ENCODE measurements at regions not wholly inside any gene's neighbourhood (a gene's known extent, or its start where the extent isn't known, plus 50 kb on each side); places are given as distances from the start of the nearest gene placed in this dataset.

DNA sequence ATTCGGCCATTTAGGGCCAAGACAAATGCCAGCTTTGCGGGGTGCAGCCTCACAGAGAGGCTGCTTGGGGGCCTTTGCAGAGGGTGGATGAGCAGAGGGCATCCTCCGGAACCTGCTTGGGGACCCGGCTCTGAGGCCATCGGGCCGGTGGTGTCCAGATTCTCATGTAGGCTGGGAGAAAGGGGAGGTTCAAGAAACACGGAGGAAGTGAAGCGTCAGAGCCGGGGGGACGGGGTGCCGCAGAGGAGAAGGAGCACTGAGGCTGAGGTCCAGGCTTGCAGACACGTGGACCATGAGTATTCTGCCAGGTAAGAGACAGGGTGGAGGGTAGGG is 150.7 kb upstream of the SHH start:
- in situ Hi-C loops (cut with HindIII; ENCODE audit: low pct_ligation_motif_present, low sequenced_read_pairs), result no loop called here
- TF ChIP-seq, protein P1, sequence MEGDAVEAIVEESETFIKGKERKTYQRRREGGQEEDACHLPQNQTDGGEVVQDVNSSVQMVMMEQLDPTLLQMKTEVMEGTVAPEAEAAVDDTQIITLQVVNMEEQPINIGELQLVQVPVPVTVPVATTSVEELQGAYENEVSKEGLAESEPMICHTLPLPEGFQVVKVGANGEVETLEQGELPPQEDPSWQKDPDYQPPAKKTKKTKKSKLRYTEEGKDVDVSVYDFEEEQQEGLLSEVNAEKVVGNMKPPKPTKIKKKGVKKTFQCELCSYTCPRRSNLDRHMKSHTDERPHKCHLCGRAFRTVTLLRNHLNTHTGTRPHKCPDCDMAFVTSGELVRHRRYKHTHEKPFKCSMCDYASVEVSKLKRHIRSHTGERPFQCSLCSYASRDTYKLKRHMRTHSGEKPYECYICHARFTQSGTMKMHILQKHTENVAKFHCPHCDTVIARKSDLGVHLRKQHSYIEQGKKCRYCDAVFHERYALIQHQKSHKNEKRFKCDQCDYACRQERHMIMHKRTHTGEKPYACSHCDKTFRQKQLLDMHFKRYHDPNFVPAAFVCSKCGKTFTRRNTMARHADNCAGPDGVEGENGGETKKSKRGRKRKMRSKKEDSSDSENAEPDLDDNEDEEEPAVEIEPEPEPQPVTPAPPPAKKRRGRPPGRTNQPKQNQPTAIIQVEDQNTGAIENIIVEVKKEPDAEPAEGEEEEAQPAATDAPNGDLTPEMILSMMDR (IDR thresholded peaks at IDR 0.05; ENCODE audit: low read depth, low read length, missing control alignments), result no peak
- Histone ChIP-seq H3K27me3 (replicated peaks) (no peaks in the 10 kb centered on the region), H3K4me3 (ENCODE audit: low read depth, low read length) (no peak overlapping the region), H3K27ac (no peak overlapping the region), H3K36me3 (replicated peaks) (no peaks in the 10 kb centered on the region)
- no peak for DNase-seq

DNA sequence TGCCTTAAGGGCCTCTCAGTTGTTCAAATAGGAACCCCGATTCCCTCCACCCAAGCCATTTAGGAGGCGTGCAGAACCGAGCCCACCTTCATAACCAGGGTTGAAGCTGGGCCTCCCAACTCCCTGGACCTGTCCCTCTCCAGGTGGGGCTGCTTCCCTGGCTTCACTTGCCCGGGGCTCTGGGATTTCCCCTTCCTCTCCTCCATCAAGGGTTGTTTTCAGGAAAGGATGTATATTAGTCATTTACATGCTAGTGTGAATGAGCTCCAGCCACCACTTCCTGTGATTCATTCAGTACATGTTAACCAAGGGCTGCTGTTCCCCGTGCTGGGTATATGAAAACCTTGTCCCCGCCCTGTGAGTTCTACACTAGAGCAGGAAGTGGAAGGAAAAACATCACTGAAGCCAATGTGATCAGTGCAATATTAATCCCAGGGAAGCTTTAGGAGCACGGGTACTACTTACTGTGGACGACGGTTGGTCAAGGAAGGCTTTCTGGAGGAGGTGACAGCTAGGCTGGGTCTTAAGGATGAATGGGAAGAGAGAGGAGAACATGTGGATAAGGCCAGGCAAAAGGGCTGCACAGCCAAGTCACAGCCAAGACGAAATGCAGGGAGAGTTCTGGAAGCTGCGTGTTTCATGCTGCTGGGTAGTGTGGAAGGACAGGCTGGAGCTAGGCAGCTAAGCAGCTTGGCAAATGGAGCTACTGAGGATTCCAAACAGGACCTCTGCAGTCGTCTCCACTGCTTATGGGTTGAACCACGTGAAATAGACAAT is 150.1 kb upstream of the SHH start:
- Histone ChIP-seq H3K27ac (peak overlapping the region; percentile 59), H3K36me3 (replicated peaks) (no peaks in the 10 kb centered on the region), H3K4me3 (ENCODE audit: low read depth, low read length) (no peak overlapping the region), H3K27me3 (replicated peaks) (no peaks in the 10 kb centered on the region)
- TF ChIP-seq, protein P1 (IDR thresholded peaks at IDR 0.05; ENCODE audit: low read depth, low read length, missing control alignments), result no peak
- in situ Hi-C loops (cut with HindIII; ENCODE audit: low pct_ligation_motif_present, low sequenced_read_pairs), result no loop called here
- DNase-seq, result peak; percentile 85

DNA sequence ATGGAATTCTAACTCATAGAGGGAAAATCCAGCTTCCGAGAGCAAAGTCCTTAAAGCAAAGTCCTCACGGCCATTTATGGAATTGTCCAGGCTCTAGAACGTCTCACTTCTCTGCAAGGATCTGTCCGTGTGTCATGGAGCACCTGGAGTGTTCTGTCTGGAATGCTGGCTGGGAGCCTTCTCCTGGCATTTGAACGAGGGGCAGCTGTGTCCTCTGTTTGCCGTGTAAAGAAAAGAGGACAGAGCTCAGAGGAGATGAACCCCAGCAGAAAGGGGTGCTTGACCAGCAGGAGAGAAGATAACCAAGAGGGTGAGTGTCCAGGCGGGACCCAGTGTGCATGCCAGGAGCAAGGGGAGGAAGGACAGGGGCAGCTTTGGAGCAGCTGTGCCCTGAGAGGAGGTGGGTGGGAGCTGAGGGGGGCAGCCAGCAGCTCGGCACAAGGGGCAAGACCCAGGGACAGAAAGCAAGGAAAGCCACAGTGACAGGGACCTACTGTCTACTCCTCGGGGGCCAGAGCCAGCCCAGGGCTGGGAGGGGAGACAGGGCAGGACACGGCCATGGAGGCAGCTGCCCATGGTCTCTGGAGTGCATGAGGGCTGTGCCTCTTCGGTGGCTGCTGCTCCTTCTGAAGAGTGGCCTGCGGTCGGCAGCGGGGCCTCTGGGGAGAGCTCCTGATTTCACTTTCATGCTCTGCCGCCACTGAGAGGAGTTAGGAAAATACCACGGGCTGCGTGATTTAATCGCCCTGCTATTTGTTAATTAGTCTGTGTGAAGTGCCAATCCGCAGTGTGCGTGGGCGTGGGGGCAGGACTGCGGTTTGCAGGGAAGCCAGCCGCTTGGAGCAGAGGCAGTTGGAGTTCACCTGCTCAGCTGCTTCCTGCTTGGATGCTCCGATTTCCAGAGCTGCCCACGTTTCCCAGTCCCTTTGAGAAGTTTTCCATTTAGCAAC is 149.3 kb upstream of the SHH start:
- DNase-seq, result peak; percentile 60

DNA sequence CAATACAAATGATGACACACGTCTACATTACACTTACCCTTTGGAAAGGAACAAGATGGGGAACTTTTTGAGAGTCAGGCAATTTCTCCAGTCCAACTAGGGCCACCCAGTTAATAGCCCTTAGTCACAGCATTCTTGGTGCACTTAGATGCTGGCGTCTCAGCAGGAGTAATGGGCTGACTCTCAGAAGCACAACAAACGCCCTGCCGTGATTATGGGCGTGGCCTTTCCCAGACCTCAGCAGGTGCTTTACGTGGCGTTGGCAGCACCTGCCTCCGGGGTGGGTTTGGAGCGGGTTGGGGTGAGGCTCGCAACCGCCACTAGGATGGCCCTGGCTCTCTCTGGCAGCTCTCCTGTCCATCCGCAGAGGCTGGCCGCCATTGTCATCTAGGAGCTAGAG is 147.6 kb upstream of the SHH start:
- no peaks in the 10 kb centered on the region for H3K36me3 ChIP-seq (replicated peaks)
- in situ Hi-C loops (cut with HindIII; ENCODE audit: low pct_ligation_motif_present, low sequenced_read_pairs), result no loop called here
- TF ChIP-seq, protein P1 (IDR thresholded peaks at IDR 0.05; ENCODE audit: low read depth, low read length, missing control alignments), result no peak

More for the DNA sequence above, 149.3 kb upstream of the SHH start:
- H3K4me3 ChIP-seq (ENCODE audit: low read depth, low read length), result no peak overlapping the region
- no peaks in the 10 kb centered on the region for H3K27me3 ChIP-seq (replicated peaks)
- TF ChIP-seq, protein P1 (IDR thresholded peaks at IDR 0.05; ENCODE audit: low read depth, low read length, missing control alignments), result no peak
- H3K36me3 ChIP-seq (replicated peaks), result no peaks in the 10 kb centered on the region
- in situ Hi-C loops (cut with HindIII; ENCODE audit: low pct_ligation_motif_present, low sequenced_read_pairs), result no loop called here
- peak overlapping the region; percentile 59 for H3K27ac ChIP-seq

DNA sequence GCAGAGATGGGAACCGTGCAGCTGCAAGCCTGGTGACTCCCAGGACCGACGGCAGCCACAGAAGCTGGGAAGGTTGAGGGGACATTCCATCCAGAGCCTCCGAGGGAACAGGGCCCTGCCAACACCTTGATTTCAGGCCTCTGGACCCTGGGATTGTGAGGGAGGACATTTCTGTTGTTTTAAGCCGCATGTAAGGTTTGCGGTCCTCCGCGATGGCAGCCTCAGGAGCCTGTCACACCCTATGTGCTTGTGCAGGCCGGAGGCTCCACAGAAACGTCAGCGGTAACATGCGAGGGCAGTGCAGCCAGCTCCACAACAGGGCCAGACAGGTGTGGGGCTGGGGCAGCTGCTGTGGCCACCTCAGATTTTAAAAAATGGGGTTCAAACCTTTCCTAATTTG is 144.7 kb upstream of the SHH start:
- Histone ChIP-seq H3K36me3 (replicated peaks) (no peaks in the 10 kb centered on the region), H3K4me3 (ENCODE audit: low read depth, low read length) (no peak overlapping the region), H3K27me3 (replicated peaks) (no peaks in the 10 kb centered on the region), H3K27ac (no peak overlapping the region)
- in situ Hi-C loops (cut with HindIII; ENCODE audit: low pct_ligation_motif_present, low sequenced_read_pairs), result no loop called here
- TF ChIP-seq, protein P1 (IDR thresholded peaks at IDR 0.05; ENCODE audit: low read depth, low read length, missing control alignments), result no peak
- no peak for DNase-seq

More for the DNA sequence above, 147.6 kb upstream of the SHH start:
- Histone ChIP-seq H3K27ac (no peak overlapping the region), H3K4me3 (ENCODE audit: low read depth, low read length) (no peak overlapping the region), H3K27me3 (replicated peaks) (no peaks in the 10 kb centered on the region)
- peak; percentile 2 for DNase-seq

All from brain microvascular endothelial cell (primary cell).